NCI-H69 (cell line): ENCODE measurements at regions not wholly inside any gene's neighbourhood (a gene's known extent, or its start where the extent isn't known, plus 50 kb on each side); places are given as distances from the start of the nearest gene placed in this dataset.

Experiments
- DNase-seq: peaks from one replicate; lab custom pipeline; 2025; lab: John Stamatoyannopoulos, UW

GRCh38 chr20:63128367-63128766 lies 87.6 kb downstream of the YTHDF1 start:
- no peak for DNase-seq

- DNase-seq: no peak
Measured at GRCh38 chr20:63127700-63128364, 88.1 kb downstream of the YTHDF1 start.

GRCh38 chr20:63126876-63127699 lies 88.8 kb downstream of the YTHDF1 start:
- DNase-seq: no peak

GRCh38 chr20:63125838-63126601 lies 89.9 kb downstream of the YTHDF1 start:
- DNase-seq: no peak

GRCh38 chr20:63125581-63125837 lies 90.4 kb downstream of the YTHDF1 start:
- DNase-seq: no peak

- no peak for DNase-seq
Measured at GRCh38 chr20:63124782-63125580, 91.0 kb downstream of the YTHDF1 start.

GRCh38 chr20:63124092-63124781 lies 91.7 kb downstream of the YTHDF1 start:
- no peak for DNase-seq

- no peak for DNase-seq
Measured at GRCh38 chr20:63123331-63123741, 92.6 kb downstream of the YTHDF1 start.

GRCh38 chr20:63122626-63123025 lies 93.3 kb downstream of the YTHDF1 start:
- no peak for DNase-seq

- DNase-seq: no peak
Measured at GRCh38 chr20:63121749-63122405, 94.1 kb downstream of the YTHDF1 start.

- DNase-seq: no peak
Measured at GRCh38 chr20:63121246-63121645, 94.7 kb downstream of the YTHDF1 start.

GRCh38 chr20:63120808-63121090 lies 95.2 kb downstream of the YTHDF1 start:
- no peak for DNase-seq

- no peak for DNase-seq
Measured at GRCh38 chr20:63119963-63120807, 95.7 kb downstream of the YTHDF1 start.

GRCh38 chr20:63119121-63119962 lies 96.6 kb downstream of the YTHDF1 start:
- DNase-seq: peak; percentile 14

- DNase-seq: no peak
Measured at GRCh38 chr20:63118303-63119120, 97.4 kb downstream of the YTHDF1 start.

- DNase-seq: no peak
Measured at GRCh38 chr20:63117661-63118302, 98.1 kb downstream of the YTHDF1 start.

- DNase-seq: peak; percentile 5
Measured at GRCh38 chr20:63117151-63117550, 98.8 kb downstream of the YTHDF1 start.
